ENCODE measurements at regions not wholly inside any gene's neighbourhood (a gene's known extent, or its start where the extent isn't known, plus 50 kb on each side); places are given as distances from the start of the nearest gene placed in this dataset.

GRCh38 chr4:138485498-138485897, 243.3 kb upstream of the SLC7A11 start:
- TF ChIP-seq SP1 (IDR thresholded peaks at IDR 0.05) (no peak), BHLHE40 (IDR thresholded peaks at IDR 0.05; ENCODE audit: borderline replicate concordance) (no peak), FOXA1 (IDR thresholded peaks at IDR 0.05) (no peak), ELF4 (IDR thresholded peaks at IDR 0.05) (no peak), FOXM1 (IDR thresholded peaks at IDR 0.05; ENCODE audit: borderline replicate concordance) (no peak), FOXK2 (IDR thresholded peaks at IDR 0.05) (no peak), TARDBP (IDR thresholded peaks at IDR 0.05) (no peak), SUZ12 (IDR thresholded peaks at IDR 0.05) (no peak), LEF1 (IDR thresholded peaks at IDR 0.05; ENCODE audit: borderline replicate concordance) (no peak), L3MBTL2 (conservative IDR thresholded peaks at IDR 0.05) (no peak), NFRKB (IDR thresholded peaks at IDR 0.05) (no peak), ARNT (IDR thresholded peaks at IDR 0.05) (no peak)
- TF ChIP-seq, protein P1, sequence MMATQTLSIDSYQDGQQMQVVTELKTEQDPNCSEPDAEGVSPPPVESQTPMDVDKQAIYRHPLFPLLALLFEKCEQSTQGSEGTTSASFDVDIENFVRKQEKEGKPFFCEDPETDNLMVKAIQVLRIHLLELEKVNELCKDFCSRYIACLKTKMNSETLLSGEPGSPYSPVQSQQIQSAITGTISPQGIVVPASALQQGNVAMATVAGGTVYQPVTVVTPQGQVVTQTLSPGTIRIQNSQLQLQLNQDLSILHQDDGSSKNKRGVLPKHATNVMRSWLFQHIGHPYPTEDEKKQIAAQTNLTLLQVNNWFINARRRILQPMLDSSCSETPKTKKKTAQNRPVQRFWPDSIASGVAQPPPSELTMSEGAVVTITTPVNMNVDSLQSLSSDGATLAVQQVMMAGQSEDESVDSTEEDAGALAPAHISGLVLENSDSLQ (IDR thresholded peaks at IDR 0.05): peak; percentile 17; the same call in 1 of the 2 replicates

Data from HEK293T (cell line).